ENCODE measurements at regions not wholly inside any gene's neighbourhood (a gene's known extent, or its start where the extent isn't known, plus 50 kb on each side); places are given as distances from the start of the nearest gene placed in this dataset.

DNA sequence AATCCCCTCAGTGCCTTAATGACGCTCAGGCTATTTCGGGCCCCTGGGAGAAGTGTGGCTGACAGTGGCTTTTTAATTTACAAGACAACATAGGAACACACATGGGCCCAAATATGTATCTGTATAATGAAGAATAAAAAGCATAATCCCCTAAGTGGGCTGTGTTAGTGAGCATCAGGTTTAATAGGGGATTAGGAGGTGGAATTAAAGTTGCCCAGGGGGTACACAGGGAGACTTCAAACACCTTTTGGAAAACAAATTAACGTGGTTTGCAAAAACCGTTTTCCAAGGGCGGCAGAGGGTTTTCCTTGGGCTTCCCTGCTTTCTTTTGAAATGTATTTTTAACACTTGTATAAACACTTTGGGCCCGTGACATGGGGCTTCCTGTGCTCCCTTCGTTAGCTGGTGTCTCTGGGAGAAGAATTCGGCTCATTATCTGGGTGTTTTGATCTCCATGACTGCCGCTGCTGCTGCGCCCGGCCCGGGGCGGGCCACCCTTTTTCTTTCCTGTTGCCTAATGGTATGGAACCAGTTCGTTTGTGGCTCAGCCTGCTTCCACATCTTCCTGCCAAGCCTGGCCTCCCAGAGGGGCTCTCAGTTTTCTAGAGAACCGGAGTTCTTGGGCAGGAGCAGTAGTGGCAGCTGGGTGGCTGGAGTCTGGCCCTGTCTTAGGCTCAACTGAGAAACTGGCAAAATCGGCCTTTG lies 173.0 kb downstream of the MACROH2A1 start:
- DNase-seq, result no peak
- no peaks in the 10 kb centered on the region for H3K36me3 Mint-ChIP-seq (ENCODE audit: low read depth)
- CTCF ChIA-PET, result no interaction called here
- H3K27ac Mint-ChIP-seq, result no peak overlapping the region
- no peaks in the 10 kb centered on the region for H3K9me3 Mint-ChIP-seq
- peaks cover 21% of the 10 kb centered on the region for H3K27me3 Mint-ChIP-seq
- POLR2A ChIA-PET, result no interaction called here
- H3K4me1 Mint-ChIP-seq, result no peaks in the 10 kb centered on the region
- H3K4me3 Mint-ChIP-seq, result no peak overlapping the region

DNA sequence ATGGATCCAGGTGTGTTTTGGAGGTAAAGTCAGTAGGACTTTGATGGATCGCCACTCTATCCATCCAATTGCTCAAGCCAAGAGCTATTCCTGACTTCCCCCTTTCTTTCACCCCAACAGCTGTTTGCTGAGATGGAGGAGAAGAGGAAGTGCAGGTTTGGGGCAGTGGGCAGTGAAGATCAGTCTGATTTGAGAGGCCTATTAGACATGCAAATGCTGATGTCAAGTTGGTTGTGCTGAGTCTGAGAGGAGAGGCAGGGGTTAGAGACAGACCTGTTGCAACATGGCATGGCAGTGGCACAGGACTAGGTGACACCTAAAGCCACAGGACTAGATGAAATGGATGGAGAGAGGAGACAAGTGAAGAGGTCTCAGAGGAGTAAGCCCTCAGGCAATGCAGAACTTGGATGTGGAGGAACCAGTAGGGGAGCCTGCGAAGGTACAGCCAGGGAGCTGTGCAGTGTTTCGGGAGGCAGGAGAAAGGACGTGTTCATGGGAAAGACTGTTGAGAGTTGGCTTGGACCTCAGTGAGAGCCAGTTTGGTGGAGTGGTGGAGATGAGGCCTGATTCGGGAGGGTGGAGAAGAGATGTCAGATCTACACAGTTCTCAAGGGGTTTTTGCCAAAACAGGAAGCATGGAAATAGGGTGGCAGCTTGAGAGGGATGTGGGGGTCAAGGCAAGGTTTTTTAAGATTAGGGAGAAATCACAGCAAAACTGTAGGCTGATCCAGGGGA lies 175.0 kb downstream of the MACROH2A1 start:
- H3K4me3 Mint-ChIP-seq, result no peak overlapping the region
- no peak overlapping the region for H3K27ac Mint-ChIP-seq
- CTCF ChIA-PET, result no interaction called here
- H3K9me3 Mint-ChIP-seq, result no peaks in the 10 kb centered on the region
- H3K27me3 Mint-ChIP-seq, result peaks cover 21% of the 10 kb centered on the region
- H3K4me1 Mint-ChIP-seq, result no peaks in the 10 kb centered on the region
- H3K36me3 Mint-ChIP-seq (ENCODE audit: low read depth), result no peaks in the 10 kb centered on the region
- no peak for DNase-seq
- POLR2A ChIA-PET, result no interaction called here

DNA sequence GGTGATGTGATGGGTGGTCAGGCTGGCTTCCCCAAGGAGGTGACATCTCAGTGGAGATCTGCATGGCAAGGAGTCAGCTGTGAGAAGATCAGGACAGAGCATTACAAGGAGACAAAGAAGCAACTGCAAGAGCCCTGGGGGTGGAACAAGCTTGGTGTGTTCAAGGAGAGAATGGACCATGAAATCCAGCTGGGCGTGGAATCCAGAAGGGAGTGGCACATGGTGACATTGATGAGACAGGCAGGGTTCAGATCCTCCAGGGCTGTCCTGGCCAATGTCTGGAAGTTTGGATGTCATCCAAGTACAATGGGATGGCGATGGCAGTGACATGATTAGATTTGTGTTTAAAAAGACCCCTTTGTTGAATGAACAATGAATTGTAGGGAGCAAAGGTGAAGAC lies 175.6 kb downstream of the MACROH2A1 start:
- no peaks in the 10 kb centered on the region for H3K4me1 Mint-ChIP-seq
- H3K36me3 Mint-ChIP-seq (ENCODE audit: low read depth), result no peaks in the 10 kb centered on the region
- no peak overlapping the region for H3K4me3 Mint-ChIP-seq
- ChIA-PET POLR2A (no interaction called here), CTCF (interaction anchor here (1.1 to 1.4 kb wide), 2 partner anchors 9 to 12 kb away, joined by 3 to 4 read pairs; no protein-coding TSS in a partner anchor)
- no peak overlapping the region for H3K27ac Mint-ChIP-seq
- peaks cover 18% of the 10 kb centered on the region for H3K27me3 Mint-ChIP-seq
- DNase-seq, result no peak
- no peaks in the 10 kb centered on the region for H3K9me3 Mint-ChIP-seq

GRCh38 chr5:135222771-135223170 lies 176.3 kb downstream of the MACROH2A1 start:
- H3K4me3 Mint-ChIP-seq, result no peak overlapping the region
- DNase-seq, result no peak
- peaks cover 18% of the 10 kb centered on the region for H3K27me3 Mint-ChIP-seq
- H3K4me1 Mint-ChIP-seq, result no peaks in the 10 kb centered on the region
- no peaks in the 10 kb centered on the region for H3K9me3 Mint-ChIP-seq
- H3K36me3 Mint-ChIP-seq (ENCODE audit: low read depth), result no peaks in the 10 kb centered on the region
- H3K27ac Mint-ChIP-seq, result no peak overlapping the region
- ChIA-PET CTCF (interaction anchor here (1.1 to 1.4 kb wide), 2 partner anchors 10 to 12 kb away, joined by 3 to 4 read pairs; no protein-coding TSS in a partner anchor), POLR2A (no interaction called here)

- H3K36me3 Mint-ChIP-seq (ENCODE audit: low read depth), result no peaks in the 10 kb centered on the region
- no peaks in the 10 kb centered on the region for H3K4me1 Mint-ChIP-seq
- DNase-seq, result no peak
- H3K9me3 Mint-ChIP-seq, result no peaks in the 10 kb centered on the region
- H3K27ac Mint-ChIP-seq, result no peak overlapping the region
- peaks cover 16% of the 10 kb centered on the region for H3K27me3 Mint-ChIP-seq
- ChIA-PET CTCF (interaction anchor here (1.1 to 1.4 kb wide), 2 partner anchors 10 to 11 kb away, joined by 3 to 4 read pairs; no protein-coding TSS in a partner anchor), POLR2A (no interaction called here)
- no peak overlapping the region for H3K4me3 Mint-ChIP-seq
Observed at GRCh38 chr5:135222171-135222681, 176.8 kb downstream of the MACROH2A1 start.

DNA sequence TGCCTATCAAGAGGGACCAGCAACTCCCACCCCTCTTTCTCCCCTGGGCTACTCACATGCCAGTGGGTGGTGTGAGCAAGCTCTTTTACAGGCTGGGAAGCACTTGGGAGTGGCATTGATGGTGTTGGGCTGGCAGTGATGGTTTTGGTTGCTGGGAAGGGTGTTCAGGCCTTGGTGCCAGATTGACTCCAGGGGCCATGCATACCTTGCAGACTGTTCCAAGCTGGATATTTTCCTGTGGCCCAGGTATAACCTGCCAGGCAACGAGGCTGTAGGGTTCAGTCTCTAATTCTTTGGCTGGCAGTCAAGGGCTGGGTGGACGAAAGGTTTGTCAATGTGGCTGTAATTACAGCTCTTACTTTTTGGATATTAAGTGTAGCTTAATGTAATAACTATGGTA lies 177.3 kb downstream of the MACROH2A1 start:
- ChIA-PET CTCF (no interaction called here), POLR2A (no interaction called here)
- no peaks in the 10 kb centered on the region for H3K36me3 Mint-ChIP-seq (ENCODE audit: low read depth)
- H3K9me3 Mint-ChIP-seq, result no peaks in the 10 kb centered on the region
- DNase-seq, result no peak
- H3K27ac Mint-ChIP-seq, result no peak overlapping the region
- H3K4me1 Mint-ChIP-seq, result no peaks in the 10 kb centered on the region
- no peak overlapping the region for H3K4me3 Mint-ChIP-seq
- peaks cover 15% of the 10 kb centered on the region for H3K27me3 Mint-ChIP-seq

DNA sequence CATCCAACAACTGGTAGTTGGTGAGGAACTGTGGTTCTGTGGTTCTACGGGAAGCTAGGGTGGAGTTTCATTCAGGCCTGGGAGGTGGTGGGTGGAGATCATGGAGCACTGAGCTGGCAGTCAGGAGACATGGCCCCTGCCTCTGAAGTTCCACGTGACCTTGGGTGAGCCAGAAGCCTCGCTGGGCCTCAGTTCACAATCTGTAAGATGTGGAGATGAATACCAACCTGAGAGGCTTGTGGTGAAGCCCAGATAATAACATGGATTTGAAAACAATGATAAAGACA lies 177.9 kb downstream of the MACROH2A1 start:
- H3K9me3 Mint-ChIP-seq, result no peaks in the 10 kb centered on the region
- no peaks in the 10 kb centered on the region for H3K36me3 Mint-ChIP-seq (ENCODE audit: low read depth)
- no peak overlapping the region for H3K27ac Mint-ChIP-seq
- ChIA-PET CTCF (no interaction called here), POLR2A (no interaction called here)
- no peak for DNase-seq
- H3K4me1 Mint-ChIP-seq, result no peaks in the 10 kb centered on the region
- H3K27me3 Mint-ChIP-seq, result peaks cover 16% of the 10 kb centered on the region
- H3K4me3 Mint-ChIP-seq, result no peak overlapping the region

- Mint-ChIP-seq H3K9me3 (no peaks in the 10 kb centered on the region), H3K4me3 (no peak overlapping the region), H3K4me1 (no peaks in the 10 kb centered on the region), H3K27ac (no peak overlapping the region), H3K27me3 (peaks cover 21% of the 10 kb centered on the region), H3K36me3 (ENCODE audit: low read depth) (no peaks in the 10 kb centered on the region)
- ChIA-PET POLR2A (no interaction called here), CTCF (no interaction called here)
- DNase-seq, result no peak
Observed at GRCh38 chr5:135220394-135221186, 178.4 kb downstream of the MACROH2A1 start.

- DNase-seq, result no peak
- H3K27me3 Mint-ChIP-seq, result peaks cover 25% of the 10 kb centered on the region
- H3K4me3 Mint-ChIP-seq, result no peak overlapping the region
- no peaks in the 10 kb centered on the region for H3K4me1 Mint-ChIP-seq
- H3K36me3 Mint-ChIP-seq (ENCODE audit: low read depth), result no peaks in the 10 kb centered on the region
- no peak overlapping the region for H3K27ac Mint-ChIP-seq
- ChIA-PET CTCF (interaction anchor here (0.7 kb wide), 1 partner anchor 1960 kb away, joined by 3 read pairs; no protein-coding TSS in a partner anchor), POLR2A (interaction anchor here (0.6 kb wide), 1 partner anchor 154 kb away, joined by 4 read pairs; no protein-coding TSS in a partner anchor)
- no peaks in the 10 kb centered on the region for H3K9me3 Mint-ChIP-seq
Observed at GRCh38 chr5:135219868-135220267, 179.2 kb downstream of the MACROH2A1 start.

DNA sequence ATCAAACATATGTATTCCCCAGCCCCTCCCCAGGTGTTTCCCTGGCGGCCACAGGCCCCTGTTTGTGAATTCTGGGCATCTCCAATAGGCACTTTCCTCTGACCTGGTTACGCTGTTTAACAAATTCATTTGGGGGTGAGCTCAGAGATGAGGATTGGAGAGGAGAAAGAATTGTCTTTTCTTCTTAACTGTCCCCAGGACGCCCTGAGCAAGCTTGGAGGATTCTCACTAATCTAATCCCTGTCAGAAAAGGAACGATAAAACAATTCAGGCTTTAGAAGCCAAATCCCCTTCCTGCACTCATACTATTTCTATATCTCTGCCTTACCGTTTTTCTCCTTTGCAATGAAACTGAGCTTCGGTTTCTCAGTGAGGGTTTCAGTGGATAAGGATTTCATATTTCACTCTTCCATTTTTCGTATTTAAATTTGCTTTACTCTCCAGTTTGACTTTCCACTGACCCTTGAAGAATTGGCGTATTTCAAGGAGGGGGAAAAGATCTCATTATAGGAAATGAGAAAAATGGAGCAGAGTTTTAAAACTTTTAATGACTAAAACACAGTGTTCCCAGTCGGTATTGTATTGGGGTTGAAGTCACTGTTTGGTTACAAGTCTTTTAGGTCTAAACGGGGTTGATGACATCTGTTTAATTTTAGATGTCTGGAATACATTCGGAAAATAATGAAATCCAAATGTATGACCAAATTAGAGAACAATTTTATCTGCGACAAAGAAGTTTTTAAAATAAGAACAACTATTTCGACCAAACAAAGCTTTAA lies 180.1 kb downstream of the MACROH2A1 start:
- no peak overlapping the region for H3K4me3 Mint-ChIP-seq
- no peaks in the 10 kb centered on the region for H3K9me3 Mint-ChIP-seq
- H3K27me3 Mint-ChIP-seq, result peaks cover 21% of the 10 kb centered on the region
- H3K27ac Mint-ChIP-seq, result no peak overlapping the region
- CTCF ChIA-PET, result interaction anchor here (0.7 to 1.6 kb wide), 2 partner anchors 8 to 1959 kb away, joined by 3 to 4 read pairs; no protein-coding TSS in a partner anchor
- no peaks in the 10 kb centered on the region for H3K4me1 Mint-ChIP-seq
- no peaks in the 10 kb centered on the region for H3K36me3 Mint-ChIP-seq (ENCODE audit: low read depth)
- no peak for DNase-seq
- POLR2A ChIA-PET, result interaction anchor here (0.6 kb wide), 1 partner anchor 155 kb away, joined by 4 read pairs; no protein-coding TSS in a partner anchor

GRCh38 chr5:135218486-135218755 lies 180.6 kb downstream of the MACROH2A1 start:
- CTCF ChIA-PET, result interaction anchor here (1.6 kb wide), 1 partner anchor 9 kb away, joined by 4 read pairs; no protein-coding TSS in a partner anchor
- no peaks in the 10 kb centered on the region for H3K4me1 Mint-ChIP-seq
- peaks cover 15% of the 10 kb centered on the region for H3K27me3 Mint-ChIP-seq
- no peaks in the 10 kb centered on the region for H3K9me3 Mint-ChIP-seq
- no peaks in the 10 kb centered on the region for H3K36me3 Mint-ChIP-seq (ENCODE audit: low read depth)
- DNase-seq, result no peak
- H3K4me3 Mint-ChIP-seq, result no peak overlapping the region
- H3K27ac Mint-ChIP-seq, result no peak overlapping the region
- POLR2A ChIA-PET, result no interaction called here

- no peak for DNase-seq
- Mint-ChIP-seq H3K9me3 (no peaks in the 10 kb centered on the region), H3K4me3 (no peak overlapping the region), H3K27ac (no peak overlapping the region), H3K4me1 (no peaks in the 10 kb centered on the region), H3K36me3 (ENCODE audit: low read depth) (no peaks in the 10 kb centered on the region), H3K27me3 (peaks cover 11% of the 10 kb centered on the region)
- ChIA-PET POLR2A (no interaction called here), CTCF (interaction anchor here (1.6 kb wide), 1 partner anchor 9 kb away, joined by 4 read pairs; no protein-coding TSS in a partner anchor)
Observed at GRCh38 chr5:135217669-135218485, 181.2 kb downstream of the MACROH2A1 start.
